CD14-positive monocyte (primary cell): ENCODE measurements at regions not wholly inside any gene's neighbourhood (a gene's known extent, or its start where the extent isn't known, plus 50 kb on each side); places are given as distances from the start of the nearest gene placed in this dataset.

Experiments
- DNase-seq, 3 donors: peaks; one replicate each; pipeline ENCODE4 v3.0.0-alpha.2; 2011 to 2022
- H2AFZ ChIP-seq: 2 replicates; pipeline ENCODE4 v1.6.0; 2012; ENCODE audit warnings: mild to moderate bottlenecking, low read depth, low read length, inconsistent platforms; ENCODE audit not compliant: insufficient read depth, poor library complexity, severe bottlenecking
- H3K27ac ChIP-seq, 2 donors: 1 replicate in 1 of 2; 2 replicates in 1 of 2; pipeline ENCODE4 v1.5.1; 2012 to 2013; ENCODE audit warnings: low read length in 2 of 2, control low read depth in 1 of 2, inconsistent platforms in 1 of 2, low read depth in 1 of 2, mild to moderate bottlenecking in 1 of 2
- H3K27me3 ChIP-seq, 2 donors: one replicate each; pipeline versions ENCODE4 v1.6.0 to v1.6.1; 2011 to 2013; ENCODE audit warnings: low read length in 2 of 2; ENCODE audit not compliant: control insufficient read depth in 2 of 2, insufficient read depth in 2 of 2
- H3K36me3 ChIP-seq, 2 donors: replicated peaks in 1 of 2; 1 replicate in 1 of 2; 2 replicates in 1 of 2; pipeline versions ENCODE4 v1.5.1 to v1.6.1; 2012 to 2013; ENCODE audit warnings: low read length in 2 of 2, control low read depth in 1 of 2, inconsistent platforms in 1 of 2, mild to moderate bottlenecking in 1 of 2; ENCODE audit not compliant: insufficient read depth in 2 of 2, control insufficient read depth in 1 of 2
- H3K4me1 ChIP-seq, 2 donors: 1 replicate in 1 of 2; 2 replicates in 1 of 2; pipeline versions ENCODE4 v1.5.1 to v1.6.1; 2012 to 2013; ENCODE audit warnings: low read length in 2 of 2, control low read depth in 1 of 2, inconsistent platforms in 1 of 2, mild to moderate bottlenecking in 1 of 2, moderate library complexity in 1 of 2; ENCODE audit not compliant: insufficient read depth in 2 of 2, control insufficient read depth in 1 of 2
- H3K4me2 ChIP-seq: replicated peaks from 2 replicates; pipeline ENCODE3; 2012; ENCODE audit warnings: low read length, moderate library complexity, mild to moderate bottlenecking; ENCODE audit not compliant: poor library complexity, severe bottlenecking; ENCODE audit errors: extremely low read depth
- H3K4me3 ChIP-seq, 3 experiments: fragments of 200-600 bp in 1 of 3; sonication (generic) in 1 of 3; replicated peaks in 1 of 3; 1 replicate in 2 of 3; 2 replicates in 1 of 3; pipeline ENCODE4 v1.5.1; 2011 to 2013; ENCODE audit warnings: low read length in 3 of 3, mild to moderate bottlenecking in 3 of 3, control low read depth in 2 of 3, low read depth in 2 of 3, inconsistent platforms in 1 of 3, moderate library complexity in 1 of 3
- H3K79me2 ChIP-seq: 2 replicates; pipeline ENCODE4 v1.6.0; 2012; ENCODE audit warnings: mild to moderate bottlenecking, control low read depth, inconsistent platforms, low read length, moderate library complexity; ENCODE audit not compliant: insufficient read depth
- H3K9ac ChIP-seq: 2 replicates; pipeline ENCODE4 v1.6.0; 2017; ENCODE audit warnings: low read length, mild to moderate bottlenecking; ENCODE audit not compliant: insufficient read depth, poor library complexity, severe bottlenecking
- H3K9me3 ChIP-seq, 2 donors: replicated peaks in 1 of 2; 1 replicate in 1 of 2; 2 replicates in 1 of 2; pipeline versions ENCODE4 v1.5.1 to v1.6.1; 2012 to 2013; ENCODE audit warnings: low read length in 2 of 2, control low read depth in 1 of 2; ENCODE audit not compliant: control insufficient read depth in 1 of 2, insufficient read depth in 1 of 2
- H4K20me1 ChIP-seq: 2 replicates; pipeline ENCODE4 v1.6.0; 2012; ENCODE audit warnings: mild to moderate bottlenecking, low read length, control low read depth, moderate library complexity; ENCODE audit not compliant: insufficient read depth
- H3K27ac Mint-ChIP-seq, 7 donors: one replicate each; pipeline ENCODE4 v1.8.0; 2020; ENCODE audit warnings: mild to moderate bottlenecking in 7 of 7, mixed read lengths in 7 of 7, moderate library complexity in 6 of 7, inconsistent platforms in 2 of 7
- H3K27me3 Mint-ChIP-seq, 3 donors: one replicate each; pipeline ENCODE4 v1.8.0; 2021 to 2022; ENCODE audit warnings: low read depth in 3 of 3, mild to moderate bottlenecking in 3 of 3, mixed read lengths in 3 of 3, moderate library complexity in 3 of 3, inconsistent platforms in 1 of 3
- H3K36me3 Mint-ChIP-seq, 2 donors: one replicate each; pipeline ENCODE4 v1.8.0; 2020; ENCODE audit warnings: mixed read lengths in 2 of 2, inconsistent platforms in 1 of 2, mild to moderate bottlenecking in 1 of 2
- H3K4me1 Mint-ChIP-seq: one replicate; pipeline ENCODE4 v1.8.0; 2020; ENCODE audit warnings: mild to moderate bottlenecking, mixed read lengths
- H3K4me3 Mint-ChIP-seq, 2 donors: one replicate each; pipeline ENCODE4 v1.8.0; 2020; ENCODE audit warnings: mild to moderate bottlenecking in 2 of 2, mixed read lengths in 2 of 2, moderate library complexity in 1 of 2
- H3K9me3 Mint-ChIP-seq, 7 donors: one replicate each; pipeline ENCODE4 v1.8.0; 2020 to 2022; ENCODE audit warnings: mixed read lengths in 7 of 7, mild to moderate bottlenecking in 6 of 7, moderate library complexity in 6 of 7, inconsistent platforms in 2 of 7
- CTCF ChIP-seq: fragments of 200-600 bp; IDR thresholded peaks from one replicate; pipeline ENCODE4 v1.8.0; 2022; ENCODE audit warnings: antibody characterized with exemption, mild to moderate bottlenecking
- WGBS: methylation state at CpG from one replicate; pipeline ENCODE4 v1.1.5; 2013; ENCODE audit warnings: missing lambda C conversion rate; ENCODE audit not compliant: insufficient coverage; 5-methylcytosine and 5-hydroxymethylcytosine counted together
- intact Hi-C, 2 donors: fragments of 100-400 bp; cut with micrococcal nuclease; formaldehyde crosslinking; loops; one replicate each; pipeline versions ENCODE4 v1.15.0 to v1.15.1; 2023

DNA sequence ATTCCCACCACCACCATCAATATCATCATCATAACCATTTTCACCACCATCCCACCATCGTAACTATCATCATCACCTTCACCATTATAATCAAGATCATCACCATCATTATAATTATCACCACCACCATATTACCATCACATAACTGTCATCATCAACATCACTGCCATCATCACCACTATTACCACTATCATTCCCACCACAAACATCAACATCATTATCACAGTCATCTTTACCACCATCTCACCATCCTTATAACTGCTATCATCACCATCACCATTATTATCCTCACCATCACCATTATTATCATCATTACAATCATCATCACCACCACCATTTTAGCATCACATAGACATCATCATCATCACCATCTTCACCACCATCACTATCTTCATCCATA lies 167.1 kb upstream of the ZMIZ1 start:
- Mint-ChIP-seq H3K27me3 (no peaks in the 10 kb centered on the region), H3K27ac (no peak overlapping the region), H3K4me3 (no peak overlapping the region), H3K4me1 (no peaks in the 10 kb centered on the region), H3K9me3 (peaks cover 0 to 11% (median 7%) of the 10 kb centered on the region in 7 donors), H3K36me3 (no peaks in the 10 kb centered on the region)
- no peaks in the 10 kb centered on the region for H4K20me1 ChIP-seq
- no peak for DNase-seq
- no peaks in the 10 kb centered on the region for H3K79me2 ChIP-seq
- no peak for TF ChIP-seq CTCF
- H3K27ac ChIP-seq: no peak overlapping the region
- no peak overlapping the region for H3K4me3 ChIP-seq
- no peak overlapping the region for H3K9ac ChIP-seq
- H3K4me1 ChIP-seq: no peaks in the 10 kb centered on the region
- peaks cover 5 to 6% of the 10 kb centered on the region in 2 donors for H3K9me3 ChIP-seq
- intact Hi-C loops: no loop called here
- H3K27me3 ChIP-seq: no peaks in the 10 kb centered on the region
- no peak overlapping the region for H2AFZ ChIP-seq
- 92% methylated on average over 1 of the region's 1 CpG for whole genome bisulfite sequencing
- no peaks in the 10 kb centered on the region for H3K36me3 ChIP-seq
- H3K4me2 ChIP-seq: no peak overlapping the region

DNA sequence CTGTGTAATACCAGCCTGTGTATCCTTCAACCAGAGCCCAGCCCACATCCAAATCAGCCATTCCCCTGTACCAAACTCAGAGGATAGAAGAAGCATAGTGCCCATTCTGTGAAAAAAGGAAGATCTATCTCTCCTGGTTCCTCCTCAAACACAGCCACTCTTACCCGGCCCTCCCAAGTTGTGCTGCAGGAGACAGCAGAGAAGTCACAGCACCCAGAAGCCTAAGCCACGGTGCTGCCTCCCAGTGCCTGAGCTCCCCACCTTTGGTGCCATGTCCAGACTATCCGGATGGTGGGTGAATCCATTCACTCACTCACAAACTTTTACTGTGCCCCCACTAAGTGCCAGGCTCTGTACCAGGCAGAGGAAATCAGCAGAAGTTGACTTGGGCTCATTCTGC lies 166.0 kb upstream of the ZMIZ1 start:
- H3K27me3 ChIP-seq: no peaks in the 10 kb centered on the region
- no peaks in the 10 kb centered on the region for H3K4me1 ChIP-seq
- H3K79me2 ChIP-seq: no peaks in the 10 kb centered on the region
- no peak for DNase-seq
- no peak overlapping the region for H3K4me3 ChIP-seq
- no peaks in the 10 kb centered on the region for H4K20me1 ChIP-seq
- H3K9ac ChIP-seq: no peak overlapping the region
- no peak overlapping the region for H3K27ac ChIP-seq
- Mint-ChIP-seq H3K9me3 (peaks cover 0 to 11% (median 6%) of the 10 kb centered on the region in 7 donors), H3K4me1 (no peaks in the 10 kb centered on the region), H3K36me3 (no peaks in the 10 kb centered on the region), H3K4me3 (no peak overlapping the region), H3K27me3 (peaks cover 0 to 1% (median 0%) of the 10 kb centered on the region in 3 donors), H3K27ac (no peak overlapping the region)
- no peaks in the 10 kb centered on the region for H3K36me3 ChIP-seq
- WGBS: 80% methylated on average over 2 of the region's 3 CpGs
- intact Hi-C loops: no loop called here
- peaks cover 5 to 6% of the 10 kb centered on the region in 2 donors for H3K9me3 ChIP-seq
- no peak for TF ChIP-seq CTCF
- H2AFZ ChIP-seq: no peak overlapping the region
- no peak overlapping the region for H3K4me2 ChIP-seq
